Kidney glomerular epithelial cell (primary cell): ENCODE measurements at regions not wholly inside any gene's neighbourhood (a gene's known extent, or its start where the extent isn't known, plus 50 kb on each side); places are given as distances from the start of the nearest gene placed in this dataset.
"Not testable (repeated sequence)": the region's sequence is repeated elsewhere in the genome, so short reads cannot be mapped to it uniquely, and the experiment has no call there.

Source experiments
- DNase-seq: peaks from one replicate; lab custom pipeline; 2025; lab: John Stamatoyannopoulos, UW

DNA sequence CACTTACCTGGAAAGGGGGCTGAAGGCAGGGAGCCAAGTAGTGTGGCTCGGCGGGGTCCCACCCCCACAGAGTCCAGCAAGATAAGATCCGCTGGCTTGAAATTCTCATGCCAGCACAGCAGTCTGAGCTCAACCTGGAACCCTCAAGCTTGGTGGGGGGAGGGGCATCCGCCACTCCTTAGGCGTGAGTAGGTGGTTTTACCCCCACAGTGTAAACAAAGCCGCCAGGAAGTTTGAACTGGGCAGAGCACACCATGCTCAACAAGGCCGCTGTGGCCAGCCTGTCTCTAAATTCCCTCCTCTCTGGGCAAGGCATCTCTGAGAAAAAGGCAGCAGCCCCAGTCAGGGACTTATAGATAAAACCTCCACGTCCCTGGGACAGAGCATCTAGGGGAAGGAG lies 156.3 kb downstream of the KBTBD8 start:
- DNase-seq = no peak

DNA sequence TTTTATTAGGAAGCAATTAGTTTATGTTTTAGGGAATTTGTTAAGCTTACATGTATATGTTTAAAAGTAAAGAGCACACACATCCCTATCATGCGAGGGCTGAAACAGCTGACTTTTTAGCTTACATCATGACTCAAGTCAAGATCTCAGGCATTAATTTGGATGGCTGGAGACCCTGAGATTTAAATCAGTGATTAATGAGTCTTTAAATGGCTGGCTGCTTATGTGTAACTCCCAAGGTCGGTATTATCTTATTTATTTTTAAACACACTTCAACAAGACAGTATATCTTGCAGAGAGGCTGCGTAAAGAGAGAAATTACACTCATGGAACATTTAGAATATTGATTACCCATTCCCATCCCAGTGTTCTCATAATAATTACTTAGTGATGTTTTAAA lies 169.4 kb downstream of the KBTBD8 start:
- DNase-seq = no peak

GRCh38 chr3:67171841-67172240 lies 173.7 kb downstream of the KBTBD8 start:
- DNase-seq = no peak

GRCh38 chr3:67173130-67173529 lies 175.0 kb downstream of the KBTBD8 start:
- not testable (repeated sequence) for DNase-seq

DNA sequence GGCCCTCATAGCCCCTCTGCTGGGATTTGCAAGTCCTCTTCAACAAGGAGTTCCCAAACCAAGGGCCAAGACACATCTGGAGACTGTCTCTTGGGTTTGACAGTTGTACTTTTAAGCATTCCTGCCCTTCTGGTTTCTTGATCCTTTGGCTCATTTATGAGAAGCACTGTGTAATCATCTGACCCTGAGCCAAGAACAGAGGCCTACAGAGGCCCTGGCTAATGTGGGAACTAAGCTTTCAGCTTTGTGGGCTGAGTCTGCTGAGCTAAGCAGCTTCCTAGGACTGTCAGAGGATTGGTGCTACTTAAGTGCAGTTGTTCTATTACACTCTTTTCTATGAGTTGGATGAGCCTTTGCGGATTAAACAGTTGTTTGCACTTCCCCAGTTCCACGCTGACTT lies 178.3 kb downstream of the KBTBD8 start:
- no peak for DNase-seq

- no peak for DNase-seq
These were observed 194.4 kb downstream of the KBTBD8 start for GRCh38 chr3:67192466-67192865.

DNA sequence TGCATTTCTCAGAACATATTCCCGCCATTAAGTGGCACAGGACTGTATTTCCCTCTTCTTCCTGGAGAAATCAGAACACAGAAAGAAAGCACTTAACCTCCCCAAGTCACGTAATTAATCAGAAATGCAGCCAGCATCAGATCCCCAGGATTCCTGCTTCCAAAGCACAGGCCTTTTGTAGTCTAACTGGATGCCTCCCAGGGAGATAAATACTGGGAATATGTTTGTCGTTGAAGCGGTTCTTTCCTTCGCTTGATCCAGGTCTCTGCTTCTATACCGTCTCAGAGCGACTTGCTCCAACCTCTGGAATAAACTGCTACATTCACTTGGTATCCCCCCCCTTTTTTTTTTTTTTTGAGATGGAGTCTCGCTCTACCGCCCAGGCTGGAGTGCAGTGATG lies 198.6 kb downstream of the KBTBD8 start:
- DNase-seq = no peak

- no peak for DNase-seq
These were observed 200.3 kb downstream of the KBTBD8 start for GRCh38 chr3:67198374-67198773.

GRCh38 chr3:67200618-67201017 lies 202.5 kb downstream of the KBTBD8 start:
- DNase-seq = no peak

- no peak for DNase-seq
These were observed 202.9 kb downstream of the KBTBD8 start for GRCh38 chr3:67201026-67201425.

DNA sequence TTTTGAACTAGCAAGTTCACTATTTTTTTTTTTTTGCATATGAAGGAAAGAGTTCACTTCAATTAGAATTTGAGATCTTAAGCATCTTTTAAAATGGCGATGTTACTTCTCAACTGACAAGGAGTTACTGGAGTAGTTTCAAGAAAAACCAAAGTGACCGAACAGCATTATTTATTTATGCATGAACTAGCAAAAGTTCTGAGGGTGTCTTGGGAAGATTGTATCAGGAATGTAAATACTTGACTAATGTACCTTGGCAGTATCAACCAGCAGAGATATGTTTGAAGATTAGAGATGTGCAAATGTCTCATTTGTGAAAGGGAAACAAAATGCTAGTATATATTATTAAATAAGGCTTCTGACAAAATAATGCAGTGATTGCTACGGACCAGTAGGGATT lies 203.9 kb downstream of the KBTBD8 start:
- no peak for DNase-seq

DNA sequence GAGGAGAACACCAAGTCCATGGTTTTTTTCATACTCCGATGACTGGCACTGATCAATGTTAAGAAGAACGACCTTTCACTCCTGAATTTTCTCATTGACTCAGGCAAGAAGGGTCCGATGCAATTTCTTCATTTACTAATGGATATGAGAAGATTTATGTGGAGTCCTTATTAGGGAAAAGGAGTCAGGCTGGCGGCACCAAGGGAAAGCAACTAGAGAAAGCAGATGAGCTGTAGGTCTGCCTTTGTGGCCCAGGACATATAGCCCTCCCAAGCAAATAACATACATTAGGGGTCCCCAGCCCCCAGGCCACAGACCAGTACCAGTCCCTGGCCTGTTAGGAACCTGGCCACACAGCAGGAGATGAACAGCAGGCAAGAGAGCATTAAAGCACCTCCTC lies 206.8 kb downstream of the KBTBD8 start:
- no peak for DNase-seq

DNA sequence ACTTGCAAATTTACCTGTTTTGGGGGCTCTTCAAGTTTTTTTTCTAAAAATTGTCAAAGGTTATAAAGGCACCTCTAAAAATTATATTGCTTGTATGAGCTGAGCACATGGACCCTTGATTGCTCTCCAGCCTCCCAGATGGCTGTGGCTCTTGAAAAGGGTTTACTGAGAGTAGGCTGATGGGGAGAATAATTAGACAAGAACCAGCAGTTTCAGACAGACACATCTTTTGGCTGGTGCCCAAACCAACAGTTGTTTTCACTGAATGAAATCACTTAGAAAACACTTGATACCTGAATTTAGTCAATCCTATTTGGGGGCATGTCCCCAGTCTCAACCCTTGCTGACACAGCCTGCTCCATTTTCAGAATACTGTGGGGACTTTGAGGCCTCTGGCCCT lies 217.6 kb downstream of the KBTBD8 start:
- DNase-seq = no peak

GRCh38 chr3:67227030-67227429 lies 228.9 kb downstream of the KBTBD8 start:
- no peak for DNase-seq

DNA sequence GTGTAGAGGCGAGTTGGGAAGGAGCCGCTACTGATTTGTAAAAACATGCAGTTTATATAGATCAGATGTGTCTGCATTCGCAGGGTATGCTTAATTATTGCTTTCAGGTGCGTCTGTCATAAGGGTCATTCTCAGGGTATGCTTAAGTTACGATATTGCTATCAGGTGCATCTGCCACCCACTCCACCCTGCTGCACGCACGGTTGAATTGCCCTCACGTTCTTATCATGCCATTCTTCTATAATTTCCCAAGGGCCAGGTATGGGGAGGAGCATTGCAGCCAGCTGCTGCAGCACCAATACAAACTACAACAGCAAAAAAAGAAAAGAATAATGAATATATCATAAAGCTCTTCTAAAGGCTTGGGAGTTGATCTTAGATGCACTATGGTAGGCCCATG lies 230.0 kb downstream of the KBTBD8 start:
- DNase-seq = no peak

DNA sequence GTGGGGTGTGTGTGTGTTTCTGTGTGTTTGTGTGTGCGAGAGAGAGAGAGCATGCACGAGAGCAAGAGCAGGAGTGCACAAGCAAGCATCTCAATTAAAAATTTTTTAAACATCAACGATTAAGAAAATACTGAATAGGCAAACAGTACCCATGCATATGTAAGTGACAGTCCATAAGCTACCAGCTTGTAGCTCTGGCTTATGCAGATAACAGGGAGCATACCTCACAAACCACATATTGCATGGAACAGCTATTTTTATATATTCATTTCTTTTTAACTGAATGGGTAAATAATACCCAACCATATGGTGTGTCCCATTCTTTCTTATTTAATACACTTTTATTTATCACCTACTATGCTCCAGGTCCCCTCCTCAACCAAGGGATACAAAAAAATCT lies 234.5 kb downstream of the KBTBD8 start:
- no peak for DNase-seq

DNA sequence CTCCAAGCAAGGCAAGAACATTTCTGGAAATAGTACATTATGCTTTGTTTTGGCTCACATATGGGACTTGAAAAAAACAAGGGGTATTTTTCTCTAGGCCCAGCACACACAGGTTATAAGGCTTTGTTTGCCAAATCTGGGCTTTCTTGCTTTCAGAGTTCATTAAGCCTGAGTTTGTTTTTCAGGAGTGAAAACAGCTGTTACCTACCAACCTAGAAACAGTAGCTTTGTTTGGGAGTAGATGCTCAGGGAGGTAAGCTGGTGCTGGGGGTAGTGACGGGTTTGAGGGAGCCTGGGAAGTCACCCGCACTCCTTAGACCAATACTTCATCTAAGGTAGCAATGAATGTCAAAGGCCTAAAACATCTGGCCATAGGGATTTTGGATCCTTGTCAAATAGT lies 241.2 kb downstream of the KBTBD8 start:
- no peak for DNase-seq

DNA sequence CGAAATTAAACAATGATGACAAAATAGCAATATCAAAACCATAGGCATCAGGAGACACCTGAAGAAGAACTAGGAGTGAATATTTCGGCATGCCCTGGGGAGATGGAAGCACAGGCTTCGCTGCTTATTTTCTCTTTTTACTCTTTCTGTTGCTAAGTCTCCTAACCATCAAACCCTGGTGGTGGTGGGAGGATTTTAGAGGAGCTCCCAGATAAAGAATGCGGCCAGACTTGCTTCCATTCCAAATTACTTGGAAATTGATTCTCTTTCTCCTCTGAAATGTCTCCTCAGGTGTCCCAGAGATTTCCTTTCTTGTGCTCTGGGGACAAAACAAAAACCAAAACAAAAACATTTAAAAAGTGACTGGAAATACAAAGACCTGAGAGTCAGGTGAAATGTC lies 243.0 kb downstream of the KBTBD8 start:
- DNase-seq = no peak

DNA sequence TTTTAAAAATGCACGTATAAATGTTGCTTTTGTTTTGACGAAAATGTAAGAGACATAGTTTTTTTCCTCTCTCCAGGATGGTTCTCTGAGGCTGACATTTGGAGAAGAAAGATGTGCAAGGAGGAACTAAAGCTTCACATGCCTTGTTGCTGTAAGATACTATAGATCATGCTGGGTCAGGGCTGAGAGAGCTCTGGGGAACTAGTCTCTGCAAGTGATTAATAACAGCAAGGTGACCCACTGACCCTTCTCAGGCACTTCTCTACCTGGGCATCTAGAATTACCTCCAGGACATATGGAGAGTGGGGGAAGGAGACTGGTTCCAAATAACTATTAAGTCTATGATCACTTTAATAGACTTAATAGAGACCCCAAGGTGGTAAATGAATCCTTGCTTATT lies 246.0 kb downstream of the KBTBD8 start:
- DNase-seq = no peak

GRCh38 chr3:67245545-67245944 lies 247.4 kb downstream of the KBTBD8 start:
- no peak for DNase-seq

- no peak for DNase-seq
These were observed 250.6 kb downstream of the KBTBD8 start for GRCh38 chr3:67248726-67249125.

DNA sequence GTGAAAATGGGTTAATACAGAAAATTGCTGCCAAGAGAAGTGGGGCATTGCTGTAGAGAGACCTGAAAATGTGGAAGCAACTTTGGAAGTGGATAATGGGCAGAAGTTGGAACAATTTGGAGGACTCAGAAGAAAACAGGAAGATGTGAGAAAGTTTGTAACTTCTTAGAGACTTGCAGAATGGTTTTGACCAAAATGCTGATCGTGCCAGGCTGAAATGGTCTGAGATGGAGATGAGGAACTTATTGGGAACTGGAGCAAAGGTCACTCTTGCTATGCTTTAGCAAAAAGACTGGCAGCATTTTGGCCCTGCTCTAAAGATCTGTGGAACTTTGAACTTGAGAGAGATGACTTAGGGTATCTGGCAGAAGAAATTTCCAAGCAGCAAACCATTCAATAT lies 254.8 kb downstream of the KBTBD8 start:
- not testable (repeated sequence) for DNase-seq

DNA sequence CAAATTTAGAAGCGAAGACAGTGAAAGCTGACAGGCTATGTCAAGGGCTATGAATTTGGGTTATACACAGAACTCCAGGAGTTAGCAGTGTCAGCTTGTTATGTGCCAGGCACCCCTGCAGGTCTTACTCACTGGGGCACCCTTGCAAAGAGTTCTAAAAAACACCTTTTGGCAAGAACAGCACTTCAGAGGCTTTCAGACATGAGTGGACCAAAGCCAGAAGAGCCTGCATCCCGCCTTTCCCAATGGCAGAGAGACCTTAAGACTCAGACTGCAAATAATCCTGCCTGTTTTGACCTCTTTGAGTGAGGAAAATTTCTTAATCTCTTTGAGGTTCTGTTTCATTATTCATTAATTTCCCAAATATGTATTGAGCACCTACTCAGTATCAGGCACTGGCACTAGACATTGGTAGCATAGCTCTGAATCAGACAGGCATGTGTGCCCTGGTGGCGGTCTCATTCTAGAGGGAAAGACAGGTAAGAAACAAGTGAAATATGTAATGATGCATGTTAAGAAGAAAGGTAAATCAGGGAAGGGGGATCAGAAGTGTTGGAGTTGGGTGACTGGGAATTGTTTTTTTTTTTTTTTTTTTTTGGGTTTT lies 280.0 kb downstream of the KBTBD8 start:
- no peak for DNase-seq

- DNase-seq = no peak
These were observed 288.5 kb downstream of the KBTBD8 start for GRCh38 chr3:67286586-67286985.
